ENCODE measurements at regions not wholly inside any gene's neighbourhood (a gene's known extent, or its start where the extent isn't known, plus 50 kb on each side); places are given as distances from the start of the nearest gene placed in this dataset.
"Not testable (repeated sequence)": the region's sequence is repeated elsewhere in the genome, so short reads cannot be mapped to it uniquely, and the experiment has no call there.

GRCh38 chr22:48301908-48302307 lies 1525.8 kb downstream of the BRD1 start:
- no peak overlapping the region for H3K27ac ChIP-seq
- no peak for TF ChIP-seq CTCF (conservative IDR thresholded peaks at IDR 0.05)

GRCh38 chr22:48301421-48301820 lies 1526.3 kb downstream of the BRD1 start:
- no peak overlapping the region for H3K27ac ChIP-seq
- no peak for TF ChIP-seq CTCF (conservative IDR thresholded peaks at IDR 0.05)

- no peak overlapping the region for H3K27ac ChIP-seq
- no peak for TF ChIP-seq CTCF (conservative IDR thresholded peaks at IDR 0.05)
These were observed 1526.8 kb downstream of the BRD1 start for GRCh38 chr22:48300877-48301276.

- no peak for TF ChIP-seq CTCF (conservative IDR thresholded peaks at IDR 0.05)
- no peak overlapping the region for H3K27ac ChIP-seq
These were observed 1527.9 kb downstream of the BRD1 start for GRCh38 chr22:48299801-48300200.

- no peak for TF ChIP-seq CTCF (conservative IDR thresholded peaks at IDR 0.05)
- H3K27ac ChIP-seq, result no peak overlapping the region
These were observed 1528.5 kb downstream of the BRD1 start for GRCh38 chr22:48299124-48299523.

- H3K27ac ChIP-seq, result no peak overlapping the region
- no peak for TF ChIP-seq CTCF (conservative IDR thresholded peaks at IDR 0.05)
These were observed 1530.4 kb downstream of the BRD1 start for GRCh38 chr22:48297296-48297695.

GRCh38 chr22:48289954-48290353 lies 1527.5 kb downstream of the TBC1D22A start:
- not testable (repeated sequence) for H3K27ac ChIP-seq

- TF ChIP-seq CTCF (conservative IDR thresholded peaks at IDR 0.05), result no peak
- no peak overlapping the region for H3K27ac ChIP-seq
These were observed 1526.0 kb downstream of the TBC1D22A start for GRCh38 chr22:48288376-48288940.

Measured in VCaP (cell line).